ENCODE measurements at regions not wholly inside any gene's neighbourhood (a gene's known extent, or its start where the extent isn't known, plus 50 kb on each side); places are given as distances from the start of the nearest gene placed in this dataset.

- DNase-seq (no peak), ATAC-seq (ENCODE audit: insufficient read depth, low read depth) (no peak)
- Histone ChIP-seq H4K20me1 (ENCODE audit: insufficient read depth, low read length) (no peaks in the 10 kb centered on the region), H3K4me3 (ENCODE audit: low read depth in 1 of 2, low read length in 2 of 2) (no peak overlapping the region), H3K79me2 (ENCODE audit: insufficient read depth, low read length) (no peaks in the 10 kb centered on the region), H3K4me1 (ENCODE audit: insufficient read depth, low read length) (no peaks in the 10 kb centered on the region), H3K36me3 (ENCODE audit: insufficient read depth, low read length) (no peaks in the 10 kb centered on the region), H2AFZ (ENCODE audit: low read depth, low read length) (no peak overlapping the region), H3K4me2 (ENCODE audit: insufficient read depth, low read length) (no peak overlapping the region), H3K27ac (ENCODE audit: low read length) (no peak overlapping the region), H3K9ac (ENCODE audit: low read depth, low read length) (no peak overlapping the region), H3K27me3 (ENCODE audit: insufficient read depth, low read length, poor library complexity) (no peaks in the 10 kb centered on the region), H3K9me3 (ENCODE audit: insufficient read depth, low read length, severe bottlenecking) (no peaks in the 10 kb centered on the region)
- TF ChIP-seq EZH2 (IDR thresholded peaks at IDR 0.05; ENCODE audit: borderline replicate concordance, low read depth, low read length, severe bottlenecking): no peak
- TF ChIP-seq, protein P1, sequence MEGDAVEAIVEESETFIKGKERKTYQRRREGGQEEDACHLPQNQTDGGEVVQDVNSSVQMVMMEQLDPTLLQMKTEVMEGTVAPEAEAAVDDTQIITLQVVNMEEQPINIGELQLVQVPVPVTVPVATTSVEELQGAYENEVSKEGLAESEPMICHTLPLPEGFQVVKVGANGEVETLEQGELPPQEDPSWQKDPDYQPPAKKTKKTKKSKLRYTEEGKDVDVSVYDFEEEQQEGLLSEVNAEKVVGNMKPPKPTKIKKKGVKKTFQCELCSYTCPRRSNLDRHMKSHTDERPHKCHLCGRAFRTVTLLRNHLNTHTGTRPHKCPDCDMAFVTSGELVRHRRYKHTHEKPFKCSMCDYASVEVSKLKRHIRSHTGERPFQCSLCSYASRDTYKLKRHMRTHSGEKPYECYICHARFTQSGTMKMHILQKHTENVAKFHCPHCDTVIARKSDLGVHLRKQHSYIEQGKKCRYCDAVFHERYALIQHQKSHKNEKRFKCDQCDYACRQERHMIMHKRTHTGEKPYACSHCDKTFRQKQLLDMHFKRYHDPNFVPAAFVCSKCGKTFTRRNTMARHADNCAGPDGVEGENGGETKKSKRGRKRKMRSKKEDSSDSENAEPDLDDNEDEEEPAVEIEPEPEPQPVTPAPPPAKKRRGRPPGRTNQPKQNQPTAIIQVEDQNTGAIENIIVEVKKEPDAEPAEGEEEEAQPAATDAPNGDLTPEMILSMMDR (IDR thresholded peaks at IDR 0.05; ENCODE audit: borderline replicate concordance, extremely low read depth, low read length, poor library complexity, severe bottlenecking): no peak
These were observed 99.0 kb upstream of the KIF26B start for GRCh38 chr1:245055752-245056151.

- Histone ChIP-seq H3K4me2 (ENCODE audit: insufficient read depth, low read length) (no peak overlapping the region), H3K27ac (ENCODE audit: low read length) (no peak overlapping the region; the same call in 1 of the 2 replicates), H3K9me3 (ENCODE audit: insufficient read depth, low read length, severe bottlenecking) (no peaks in the 10 kb centered on the region), H3K27me3 (ENCODE audit: insufficient read depth, low read length, poor library complexity) (no peaks in the 10 kb centered on the region), H3K79me2 (ENCODE audit: insufficient read depth, low read length) (no peaks in the 10 kb centered on the region), H3K9ac (ENCODE audit: low read depth, low read length) (no peak overlapping the region), H4K20me1 (ENCODE audit: insufficient read depth, low read length) (no peaks in the 10 kb centered on the region), H3K4me1 (ENCODE audit: insufficient read depth, low read length) (no peaks in the 10 kb centered on the region), H2AFZ (ENCODE audit: low read depth, low read length) (no peak overlapping the region), H3K36me3 (ENCODE audit: insufficient read depth, low read length) (no peaks in the 10 kb centered on the region), H3K4me3 (ENCODE audit: low read depth in 1 of 2, low read length in 2 of 2) (no peak overlapping the region)
- TF ChIP-seq, protein P1 (IDR thresholded peaks at IDR 0.05; ENCODE audit: borderline replicate concordance, extremely low read depth, low read length, poor library complexity, severe bottlenecking): no peak
- no peak for TF ChIP-seq EZH2 (IDR thresholded peaks at IDR 0.05; ENCODE audit: borderline replicate concordance, low read depth, low read length, severe bottlenecking)
- ATAC-seq (ENCODE audit: insufficient read depth, low read depth): 0 out of 3 replicates have a peak, but pooled peaks have one; percentile 7
- DNase-seq: no peak
These were observed 100.1 kb upstream of the KIF26B start for GRCh38 chr1:245054507-245055270.

- Histone ChIP-seq H4K20me1 (ENCODE audit: insufficient read depth, low read length) (no peaks in the 10 kb centered on the region), H3K4me3 (ENCODE audit: low read depth in 1 of 2, low read length in 2 of 2) (no peak overlapping the region)
- TF ChIP-seq, protein P1 (IDR thresholded peaks at IDR 0.05; ENCODE audit: borderline replicate concordance, extremely low read depth, low read length, poor library complexity, severe bottlenecking): no peak
- TF ChIP-seq EZH2 (IDR thresholded peaks at IDR 0.05; ENCODE audit: borderline replicate concordance, low read depth, low read length, severe bottlenecking): no peak
These were observed 100.7 kb upstream of the KIF26B start for GRCh38 chr1:245054105-245054504.

More at GRCh38 chr1:245054105-245054504, 100.7 kb upstream of the KIF26B start:
- Histone ChIP-seq H3K27me3 (ENCODE audit: insufficient read depth, low read length, poor library complexity) (no peaks in the 10 kb centered on the region), H3K4me1 (ENCODE audit: insufficient read depth, low read length) (no peaks in the 10 kb centered on the region), H3K36me3 (ENCODE audit: insufficient read depth, low read length) (no peaks in the 10 kb centered on the region), H3K9ac (ENCODE audit: low read depth, low read length) (no peak overlapping the region), H3K27ac (ENCODE audit: low read length) (no peak overlapping the region), H2AFZ (ENCODE audit: low read depth, low read length) (no peak overlapping the region), H3K4me2 (ENCODE audit: insufficient read depth, low read length) (no peak overlapping the region), H3K79me2 (ENCODE audit: insufficient read depth, low read length) (no peaks in the 10 kb centered on the region), H3K9me3 (ENCODE audit: insufficient read depth, low read length, severe bottlenecking) (no peaks in the 10 kb centered on the region)
- no peak for ATAC-seq (ENCODE audit: insufficient read depth, low read depth)
- DNase-seq: no peak
